Stimulated activated CD8-positive, alpha-beta memory T cell treated with anti-CD3 and anti-CD28 coated beads, Interleukin-15, amount 100 ng/mL, for 48 hours (primary cell): ENCODE measurements at regions not wholly inside any gene's neighbourhood (a gene's known extent, or its start where the extent isn't known, plus 50 kb on each side); places are given as distances from the start of the nearest gene placed in this dataset.
"Not testable (repeated sequence)": the region's sequence is repeated elsewhere in the genome, so short reads cannot be mapped to it uniquely, and the experiment has no call there.

Source experiments
- DNase-seq, 2 donors: peaks; one replicate each; pipeline ENCODE4 v3.0.0-alpha.2; 2020; ENCODE audit warnings: low read depth in 2 of 2

DNA sequence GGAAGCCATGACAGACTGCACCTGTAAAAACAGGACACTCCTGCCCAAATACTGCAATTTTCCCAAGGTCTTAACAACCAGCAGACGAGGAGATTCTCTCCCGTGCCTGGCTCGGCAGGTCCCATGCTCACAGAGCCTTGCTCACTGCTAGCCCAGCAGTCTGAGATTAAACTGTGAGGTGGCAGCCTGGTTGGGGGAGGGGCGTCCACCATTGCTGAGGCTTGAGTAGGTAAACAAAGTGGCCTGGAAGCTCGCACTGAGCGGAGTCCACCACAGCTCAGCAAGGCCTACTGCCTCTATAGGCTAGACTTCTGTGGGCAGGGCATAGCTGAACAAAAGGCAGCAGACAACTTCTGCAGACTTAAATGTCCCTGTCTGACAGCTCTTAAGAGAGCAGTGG is 80.3 kb downstream of the ANXA5 start:
- not testable (repeated sequence) for DNase-seq

DNA sequence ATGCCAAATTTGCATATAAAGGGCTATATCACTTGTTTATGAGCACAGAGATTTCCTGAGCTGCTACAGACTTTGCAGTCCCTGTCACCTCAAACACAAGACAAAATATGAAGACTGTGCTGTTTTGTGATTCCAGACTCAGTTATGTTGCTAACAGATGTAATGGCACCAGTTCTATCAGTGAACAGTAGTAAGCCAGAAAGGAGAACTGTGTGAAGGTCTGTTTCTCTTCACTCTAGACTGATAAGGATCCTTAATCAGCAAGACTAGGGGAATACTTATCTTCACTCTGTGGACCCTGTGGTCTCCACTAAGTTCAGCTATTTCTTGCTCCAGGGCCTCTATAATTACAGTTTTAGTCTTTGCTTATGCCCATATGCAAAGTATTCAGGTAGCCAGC is 82.7 kb downstream of the ANXA5 start:
- no peak for DNase-seq

DNA sequence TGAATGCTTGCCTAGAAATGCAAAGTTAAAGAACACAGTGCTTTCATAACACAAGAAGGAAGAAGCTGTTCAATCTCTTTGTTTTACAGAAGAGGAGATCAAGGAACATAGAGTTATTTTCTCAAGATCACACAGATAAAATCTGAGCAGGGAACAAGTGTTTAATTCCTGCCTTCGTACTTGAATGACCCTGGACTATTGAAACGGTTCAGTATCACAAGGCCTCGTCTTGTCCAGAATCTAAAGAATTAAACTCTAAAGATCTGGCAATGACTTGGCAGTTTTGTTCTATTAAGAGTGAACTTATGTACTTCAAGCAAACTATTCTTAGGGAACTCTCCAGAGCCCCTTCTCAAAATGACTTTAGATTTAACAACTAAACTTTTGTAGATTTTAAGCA is 97.7 kb downstream of the ANXA5 start:
- DNase-seq: no peak

DNA sequence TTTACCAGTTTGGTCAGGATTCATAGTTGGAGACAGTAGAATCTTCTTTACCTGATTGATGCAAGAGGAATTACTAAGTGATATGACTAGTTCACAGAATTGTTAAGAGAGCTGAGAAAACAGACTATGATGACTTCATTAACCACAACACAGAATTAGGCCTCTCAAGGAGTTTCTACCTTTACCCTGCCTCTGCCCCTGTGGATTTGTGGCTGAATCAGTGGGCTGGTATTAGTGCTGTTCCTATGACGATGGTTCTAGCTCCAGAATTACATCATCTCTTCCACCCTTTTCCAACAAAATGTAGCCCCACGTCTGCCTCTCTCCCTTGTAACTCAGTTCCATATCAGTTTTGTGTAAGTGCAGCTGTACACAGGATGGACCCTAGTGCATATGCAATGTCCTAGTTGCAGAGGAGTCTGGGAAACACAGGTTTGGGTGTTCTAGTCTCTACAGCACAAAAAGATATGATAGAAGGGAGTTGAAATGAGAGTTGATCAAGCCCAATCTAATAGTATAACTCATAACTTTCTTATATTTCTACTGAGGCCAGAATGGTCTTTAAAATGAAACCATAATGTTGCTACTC is 99.3 kb downstream of the ANXA5 start:
- DNase-seq: no peak

DNA sequence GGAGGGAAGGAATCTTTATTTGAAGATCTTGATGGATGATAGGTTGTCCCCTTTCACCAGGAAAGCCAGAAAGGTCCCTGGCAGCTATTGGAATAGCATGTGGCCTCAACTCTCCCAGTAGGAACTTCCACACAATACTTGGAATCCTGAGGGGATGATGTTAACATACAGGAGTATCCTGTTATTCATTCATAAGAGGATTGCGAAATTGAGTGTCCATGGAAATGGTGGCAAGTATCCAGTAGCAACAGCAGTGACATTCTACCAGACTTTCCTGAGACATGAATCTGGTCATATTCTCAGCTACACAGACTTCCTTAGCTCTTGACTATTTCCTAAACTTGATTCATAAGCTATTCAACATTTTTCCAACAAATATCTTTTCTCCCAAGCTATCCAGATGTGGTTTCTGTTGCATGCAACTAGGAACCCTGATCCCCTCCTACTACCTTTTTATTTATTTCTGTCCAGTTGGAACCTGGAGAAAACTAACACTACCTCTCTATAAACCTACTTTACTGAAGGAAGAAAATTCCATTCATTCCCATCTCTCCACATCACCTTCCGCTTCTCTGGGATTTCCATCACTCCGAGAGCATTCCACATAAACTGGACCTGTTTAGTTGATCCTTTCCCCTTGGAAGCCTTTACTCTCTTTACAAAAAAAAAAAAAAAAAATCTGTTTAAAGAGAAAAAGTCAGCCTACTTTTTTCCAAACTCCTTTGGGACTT is 101.8 kb downstream of the ANXA5 start:
- DNase-seq: no peak

DNA sequence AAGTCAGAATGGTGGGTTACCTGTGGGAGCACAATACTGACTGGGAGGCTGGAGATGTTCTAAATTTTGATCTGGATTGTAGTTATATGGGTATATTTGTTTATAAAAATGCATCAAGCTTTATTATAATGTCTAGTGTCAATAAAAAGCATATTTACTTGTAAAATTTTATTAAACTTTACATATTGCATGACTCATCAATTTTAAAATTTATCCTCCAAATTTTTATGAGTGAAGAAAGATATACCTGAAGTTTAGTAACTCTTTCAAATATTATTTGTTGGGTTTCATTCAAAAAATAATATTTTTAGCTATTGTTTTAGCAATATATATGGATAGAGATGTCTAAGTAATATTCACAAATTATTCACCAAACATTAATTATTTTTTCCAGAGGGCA is 103.0 kb downstream of the ANXA5 start:
- DNase-seq: no peak

DNA sequence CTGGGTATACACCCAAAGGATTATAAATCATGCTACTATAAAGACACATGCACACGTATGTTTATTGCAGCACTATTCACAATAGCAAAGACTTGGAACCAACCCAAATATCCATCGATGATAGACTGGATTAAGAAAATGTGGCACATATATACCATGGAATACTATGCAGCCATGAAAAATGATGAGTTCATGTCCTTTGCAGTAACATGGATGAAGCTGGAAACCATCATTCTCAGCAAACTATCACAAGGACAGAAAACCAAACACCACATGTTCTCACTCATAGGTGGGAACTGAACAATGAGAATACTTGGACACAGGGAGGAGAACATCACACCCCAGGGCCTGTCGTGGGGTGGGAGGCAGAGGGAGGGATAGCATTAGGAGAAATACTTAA is 104.5 kb downstream of the ANXA5 start:
- DNase-seq: not testable (repeated sequence)

DNA sequence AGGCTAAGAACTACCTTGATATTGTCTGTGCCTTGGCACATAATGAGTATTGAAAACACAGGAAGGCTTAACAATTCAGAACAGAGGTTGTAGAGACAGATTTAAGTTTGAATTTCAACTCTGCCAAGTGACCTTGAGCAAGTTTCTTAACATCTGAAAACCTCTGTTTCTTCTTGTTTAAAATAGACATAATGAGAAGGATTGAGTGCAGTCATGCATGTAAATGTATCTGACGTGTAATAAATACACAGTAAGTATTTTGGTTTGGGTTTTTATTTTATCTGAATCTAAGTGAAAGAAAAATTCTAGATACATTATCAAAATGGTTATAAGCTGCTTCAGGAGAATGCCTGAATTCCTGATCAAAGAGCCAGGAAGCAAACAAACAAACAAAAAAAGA is 111.9 kb downstream of the ANXA5 start:
- no peak for DNase-seq

DNA sequence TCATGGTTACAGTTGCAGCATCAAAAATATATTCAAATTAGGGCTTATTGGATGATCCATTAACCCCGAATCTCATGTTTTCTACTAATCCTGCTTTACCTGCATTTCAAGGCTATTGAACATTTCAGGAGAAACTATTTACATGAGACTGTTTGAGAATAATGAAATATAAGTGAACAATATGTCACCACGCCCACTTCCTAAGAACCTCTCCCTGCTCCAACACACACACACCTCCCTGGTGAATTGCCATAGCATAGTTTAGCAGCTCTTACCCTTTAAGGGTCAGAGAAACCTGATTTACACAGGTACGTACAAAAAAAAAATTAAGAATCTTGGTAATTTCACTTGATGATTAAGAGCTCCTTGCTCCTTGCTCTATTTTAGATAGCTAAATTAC is 113.4 kb downstream of the ANXA5 start:
- DNase-seq: no peak

DNA sequence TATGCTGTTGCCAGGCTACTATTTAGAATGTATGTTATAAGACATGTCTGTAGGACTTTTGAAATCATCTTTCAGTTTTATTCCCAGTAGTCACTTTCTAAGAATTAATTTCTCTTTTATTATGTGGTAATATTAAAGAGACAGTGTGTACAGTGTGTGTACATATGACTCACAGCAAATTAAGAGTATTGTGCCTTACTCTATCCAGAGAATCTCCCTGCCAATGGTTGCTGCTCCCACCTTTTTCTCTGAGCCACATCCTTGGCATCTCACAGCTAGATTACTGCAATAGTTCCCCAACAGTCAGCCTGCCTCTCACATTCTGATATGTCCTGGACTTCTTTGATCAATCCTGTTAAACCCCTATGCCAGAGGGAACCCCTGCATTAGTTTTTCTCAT is 114.5 kb downstream of the ANXA5 start:
- DNase-seq: no peak

DNA sequence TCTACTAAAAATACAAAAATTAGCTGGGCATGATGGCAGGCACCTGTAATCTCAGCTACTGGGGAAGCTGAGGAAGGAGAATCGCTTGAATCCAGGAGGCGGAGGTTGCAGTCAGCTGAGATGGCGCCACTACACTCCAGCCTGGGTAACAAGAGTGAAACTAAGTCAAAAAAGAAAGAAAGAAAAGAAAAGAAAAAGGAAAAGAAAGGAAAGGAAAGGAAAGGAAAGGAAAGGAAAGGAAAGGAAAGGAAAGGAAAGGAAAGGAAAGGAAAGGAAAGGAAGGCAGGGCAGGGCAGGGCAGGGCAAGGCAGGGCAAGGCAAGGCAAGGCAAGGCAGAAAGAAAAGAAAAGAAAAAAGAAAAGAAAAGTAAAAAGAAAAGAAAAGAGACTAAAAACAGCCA is 121.4 kb downstream of the ANXA5 start:
- DNase-seq: not testable (repeated sequence)

DNA sequence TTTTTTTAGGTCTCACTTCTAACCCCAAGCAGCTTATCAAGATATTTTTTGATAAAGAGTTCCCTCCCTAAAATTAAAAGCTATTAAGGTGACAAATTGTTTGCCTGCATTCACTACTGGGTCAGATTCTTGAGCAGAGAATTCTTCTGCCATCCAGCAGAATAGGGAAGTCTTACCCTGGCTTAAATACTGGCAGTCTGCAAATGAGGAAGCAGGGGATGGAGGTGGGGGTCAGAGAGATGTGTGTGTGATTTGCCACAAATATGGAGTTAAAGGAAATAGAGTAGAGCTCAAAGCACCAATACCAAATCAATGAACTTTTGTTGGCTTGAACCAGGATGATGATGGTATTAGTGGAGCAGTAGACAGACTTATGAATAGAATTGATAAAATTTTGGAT is 122.2 kb downstream of the ANXA5 start:
- DNase-seq: no peak

DNA sequence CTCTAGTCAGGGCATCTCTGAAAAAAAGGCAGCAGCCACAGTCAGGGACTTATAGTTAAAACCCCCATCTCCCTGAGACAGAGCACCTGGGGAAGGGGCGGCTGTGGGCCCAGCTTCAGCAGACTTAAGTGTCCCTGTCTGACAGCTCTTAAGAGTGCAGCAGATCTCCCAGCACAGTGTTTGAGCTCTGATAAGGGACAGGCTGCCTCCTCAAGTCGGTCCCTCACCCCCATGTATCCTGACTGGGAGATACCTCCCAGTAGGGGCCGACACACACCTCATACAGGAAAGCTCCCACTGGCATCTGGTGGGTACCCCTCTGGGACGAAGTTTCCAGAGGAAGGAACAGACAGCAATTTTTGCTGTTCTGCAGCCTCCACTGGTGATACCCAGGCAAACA is 129.0 kb downstream of the ANXA5 start:
- no peak for DNase-seq

DNA sequence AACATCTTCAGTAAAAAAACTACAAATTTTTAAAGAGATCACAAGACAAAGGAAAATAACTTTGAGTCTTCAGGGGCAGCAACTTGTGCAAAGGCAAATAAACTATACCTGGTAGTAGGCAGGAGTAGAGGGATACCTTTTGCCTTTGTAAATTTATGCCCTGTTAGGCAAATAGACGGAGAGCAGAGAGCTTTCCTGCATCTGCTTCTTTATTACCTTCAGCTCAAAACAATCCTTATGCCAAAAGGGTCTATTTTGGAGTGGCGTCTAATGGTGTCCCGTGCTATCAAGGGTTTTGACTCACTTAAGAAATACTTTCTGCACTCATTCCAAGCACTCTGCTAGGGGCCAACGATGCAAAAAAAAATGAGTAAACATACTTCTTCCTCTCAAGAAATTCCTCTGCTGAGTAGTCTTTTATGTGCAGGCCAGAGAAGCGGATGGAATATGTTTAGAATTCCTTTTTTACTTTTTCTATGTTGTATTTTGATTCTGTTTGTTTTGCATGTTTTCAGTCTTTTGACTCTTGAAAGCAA is 131.9 kb downstream of the ANXA5 start:
- DNase-seq: no peak

DNA sequence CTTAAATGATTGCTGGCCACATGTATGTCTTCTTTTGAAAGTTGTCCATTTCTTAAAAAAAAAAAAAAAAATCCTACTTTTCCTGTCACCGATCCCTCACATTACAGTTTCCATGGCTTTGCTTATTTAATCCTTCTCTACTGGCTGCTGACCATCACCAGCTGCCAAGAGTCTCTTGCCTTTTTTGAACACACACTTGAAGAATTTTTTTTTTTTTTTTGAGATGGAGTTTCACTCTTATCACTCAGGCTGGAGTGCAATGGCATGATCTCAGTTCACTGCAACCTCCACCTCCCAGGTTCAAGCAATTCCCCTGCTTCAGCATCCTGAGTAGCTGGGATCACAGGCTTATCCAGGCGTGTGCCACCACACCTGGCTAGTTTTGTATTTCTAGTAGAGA is 134.0 kb downstream of the ANXA5 start:
- DNase-seq: no peak

DNA sequence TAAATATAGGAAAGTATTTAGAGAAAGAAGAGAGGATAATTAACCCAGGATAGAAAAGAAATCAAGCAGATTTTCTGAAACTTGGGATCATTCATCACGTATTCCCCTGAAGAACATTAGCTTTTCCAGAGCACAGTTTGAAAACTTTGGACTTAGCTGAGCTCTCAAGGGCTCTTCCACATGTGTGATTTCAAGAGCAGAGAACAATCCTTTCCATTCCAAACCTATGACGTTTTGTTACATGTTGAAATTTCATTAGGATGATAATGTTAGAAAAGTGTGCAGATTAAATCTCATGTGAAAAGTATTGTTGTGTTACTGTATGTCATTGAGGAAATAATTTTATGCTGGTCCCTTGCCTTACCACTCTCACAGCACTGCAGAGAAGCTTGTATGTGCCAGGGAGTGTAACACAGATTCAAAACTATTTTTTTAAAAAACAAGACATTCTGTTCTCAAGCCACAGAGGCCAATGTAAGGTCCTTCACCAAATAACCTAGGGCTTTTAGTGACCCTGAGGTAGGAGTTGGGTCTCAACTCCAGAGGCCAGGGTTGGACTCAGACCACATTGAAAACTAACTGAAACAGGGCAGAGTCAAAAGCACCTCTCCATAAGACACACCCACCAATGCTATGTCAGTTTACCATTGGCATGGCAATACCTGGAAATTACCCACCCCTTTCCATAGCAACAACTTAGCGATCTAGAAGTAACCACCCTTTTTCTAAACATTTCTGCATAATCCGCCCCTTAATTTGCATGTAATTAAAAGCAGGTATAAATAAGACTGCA is 141.3 kb downstream of the ANXA5 start:
- DNase-seq: no peak

DNA sequence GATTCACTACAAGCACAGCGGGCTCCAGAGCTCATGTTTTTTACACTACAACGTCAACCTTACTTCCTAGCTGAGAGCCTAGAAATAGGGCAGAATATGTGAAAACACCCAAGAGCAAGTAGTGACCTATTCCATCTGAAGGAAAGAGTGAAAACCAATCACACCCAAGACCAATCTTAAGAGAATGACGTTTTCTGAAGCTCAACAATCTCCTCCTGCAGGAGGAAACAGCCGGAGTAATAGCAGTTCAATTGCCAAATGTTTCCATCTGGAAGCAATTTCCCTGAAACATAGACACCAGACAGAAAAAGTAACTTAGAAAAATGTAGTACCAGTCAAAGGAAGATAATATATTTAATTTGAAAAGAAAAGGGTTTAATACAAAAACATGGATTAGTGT is 142.4 kb downstream of the ANXA5 start:
- no peak for DNase-seq

DNA sequence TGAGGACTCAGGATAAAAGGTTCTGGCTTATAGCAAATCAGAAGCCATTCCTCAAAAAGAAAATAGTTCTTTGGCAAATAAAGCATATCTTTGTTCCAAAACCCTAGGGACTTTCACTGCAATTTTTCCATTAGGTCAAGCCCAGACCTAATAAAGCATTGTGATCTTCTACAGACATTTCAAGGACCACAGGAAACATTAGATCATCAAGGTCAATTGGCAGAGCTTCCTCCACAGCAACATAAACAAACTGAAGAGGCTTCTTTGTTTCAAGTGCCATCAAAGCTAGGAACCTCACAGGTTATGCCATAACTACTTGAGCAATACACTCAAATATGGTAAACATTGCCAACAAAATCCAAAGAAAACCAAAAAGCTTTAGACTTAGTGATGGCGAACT is 144.9 kb downstream of the ANXA5 start:
- no peak for DNase-seq

DNA sequence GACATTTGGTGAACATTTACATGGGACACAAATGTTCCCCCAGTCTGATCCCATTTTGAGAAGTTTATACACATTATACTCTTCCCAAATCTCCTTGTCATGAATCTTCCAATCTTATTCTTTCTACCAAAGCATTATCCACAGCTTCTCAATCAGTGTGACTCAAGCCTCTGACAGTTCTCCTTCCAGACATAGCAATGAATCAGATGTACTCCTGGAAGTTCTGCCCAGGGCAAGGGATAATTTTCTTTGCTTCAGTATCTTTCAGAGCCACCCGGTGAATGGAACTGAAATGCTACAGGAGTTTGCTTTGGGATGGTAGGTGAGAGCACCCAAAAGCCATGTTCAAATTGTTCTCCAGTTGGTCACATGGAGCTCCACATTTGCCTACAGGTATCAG is 145.5 kb downstream of the ANXA5 start:
- no peak for DNase-seq

DNA sequence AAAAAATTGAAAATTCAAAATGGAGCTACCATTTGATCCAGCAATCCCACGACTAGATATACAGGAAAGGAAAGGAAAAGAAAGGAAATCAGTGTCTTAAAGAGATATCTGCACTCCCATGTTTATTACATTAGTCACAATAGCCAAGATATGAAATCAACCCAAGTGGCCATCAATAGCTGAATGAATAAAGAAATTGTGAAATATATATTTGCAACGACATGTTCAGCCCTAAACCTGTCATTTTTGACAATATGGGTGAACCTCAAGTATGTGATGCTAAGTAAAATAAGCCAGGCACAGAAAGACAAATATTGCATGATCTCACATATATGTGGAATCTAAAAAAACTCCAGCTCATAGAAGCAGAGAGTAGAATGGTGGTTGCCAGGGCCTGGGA is 155.1 kb downstream of the ANXA5 start:
- DNase-seq: no peak

DNA sequence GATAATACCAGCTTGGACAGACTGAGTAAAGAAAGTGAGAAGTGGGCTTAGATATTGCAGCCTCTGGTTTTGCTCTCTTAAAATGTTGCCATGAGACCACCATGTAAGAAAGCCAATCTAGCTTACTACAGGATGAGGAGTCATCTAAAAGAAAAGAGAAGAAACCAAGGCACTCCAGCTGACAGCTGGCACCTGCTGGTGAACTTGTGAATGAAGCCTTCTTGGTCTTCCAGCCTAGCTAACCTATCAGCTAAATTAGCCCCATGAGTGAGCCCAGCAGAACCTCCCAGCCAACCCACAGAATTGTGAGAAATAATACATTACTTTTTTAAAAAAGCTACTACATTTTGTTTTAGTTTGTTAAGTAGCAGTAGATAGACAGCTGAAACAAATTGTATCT is 154.5 kb upstream of the QRFPR start:
- DNase-seq: no peak

DNA sequence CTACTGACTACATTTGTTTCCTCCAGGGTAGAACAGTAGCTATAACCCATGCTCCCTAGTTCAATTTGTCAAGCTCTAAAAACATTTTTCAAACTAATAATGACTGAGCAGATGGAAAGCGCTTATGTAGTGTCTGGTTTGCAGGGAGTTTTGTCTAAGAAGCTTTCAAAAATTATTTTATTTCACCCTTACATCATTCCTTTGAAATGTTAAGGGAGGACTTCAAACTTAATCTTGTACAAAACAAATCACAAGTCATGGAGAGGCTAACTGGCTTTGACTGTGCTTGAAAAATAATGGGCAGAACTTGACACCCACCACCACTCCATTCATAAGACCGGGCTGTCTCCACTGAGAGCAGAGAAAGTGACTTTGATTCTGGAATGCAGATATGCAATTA is 153.4 kb upstream of the QRFPR start:
- DNase-seq: no peak

DNA sequence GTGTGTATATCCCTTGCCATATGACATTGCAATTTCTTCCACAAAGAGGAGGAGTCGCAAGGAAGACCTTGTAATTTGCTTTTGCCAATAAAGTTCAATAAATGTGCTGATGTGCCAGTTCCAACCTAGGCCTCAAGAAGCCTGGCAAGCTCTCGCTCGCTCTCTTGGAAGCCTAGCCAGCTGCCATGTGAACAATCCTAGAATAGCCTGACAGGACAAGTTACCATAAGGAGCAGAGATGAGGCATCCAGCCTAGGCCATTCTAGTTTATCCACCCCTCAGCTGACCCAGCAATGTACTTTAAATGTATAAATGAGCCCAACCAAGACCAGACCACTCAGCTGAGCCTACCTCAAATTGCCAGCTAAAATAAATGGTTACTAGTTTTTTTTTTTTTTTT is 145.7 kb upstream of the QRFPR start:
- DNase-seq: no peak
